Type B pancreatic cell (in vitro differentiated cells): ENCODE measurements at regions not wholly inside any gene's neighbourhood (a gene's known extent, or its start where the extent isn't known, plus 50 kb on each side); places are given as distances from the start of the nearest gene placed in this dataset.
"Not testable (repeated sequence)": the region's sequence is repeated elsewhere in the genome, so short reads cannot be mapped to it uniquely, and the experiment has no call there.

Experiments used
- DNase-seq: peaks from one replicate; pipeline ENCODE4 v3.0.0; 2021; ENCODE audit warnings: mixed read lengths; ENCODE audit not compliant: unreplicated experiment; ENCODE audit errors: extremely low spot score
- H3K27ac Mint-ChIP-seq: 2 replicates; pipeline ENCODE4 v1.8.0; 2021; ENCODE audit warnings: mild to moderate bottlenecking, mixed read lengths
- H3K27me3 Mint-ChIP-seq: 2 replicates; pipeline ENCODE4 v1.8.0; 2021; ENCODE audit warnings: mixed read lengths
- H3K36me3 Mint-ChIP-seq: 2 replicates; pipeline ENCODE4 v1.8.0; 2021; ENCODE audit warnings: mixed read lengths
- H3K4me1 Mint-ChIP-seq: one replicate; pipeline ENCODE4 v1.8.0; 2021; ENCODE audit warnings: mixed read lengths; ENCODE audit not compliant: unreplicated experiment
- H3K4me3 Mint-ChIP-seq: 2 replicates; pipeline ENCODE4 v1.8.0; 2021; ENCODE audit warnings: mild to moderate bottlenecking, mixed read lengths
- H3K9me3 Mint-ChIP-seq: 2 replicates; pipeline ENCODE4 v1.8.0; 2021; ENCODE audit warnings: mixed read lengths
- CTCF ChIP-seq: fragments of 200-600 bp; sonication (generic); conservative IDR thresholded peaks from 2 replicates; pipeline ENCODE4 v1.5.0; 2021; ENCODE audit warnings: antibody characterized with exemption, mild to moderate bottlenecking

GRCh38 chr2:71923143-71923525 lies 224.5 kb downstream of the CYP26B1 start:
- Mint-ChIP-seq H3K36me3 (no peaks in the 10 kb centered on the region), H3K4me3 (no peak overlapping the region), H3K27ac (no peak overlapping the region), H3K9me3 (no peaks in the 10 kb centered on the region), H3K27me3 (peaks cover 11% of the 10 kb centered on the region), H3K4me1 (peaks cover 14% of the 10 kb centered on the region)
- TF ChIP-seq CTCF = no peak
- no peak for DNase-seq

GRCh38 chr2:71922499-71923142 lies 225.0 kb downstream of the CYP26B1 start:
- H3K4me3 Mint-ChIP-seq = no peak overlapping the region
- no peak for DNase-seq
- peaks cover 14% of the 10 kb centered on the region for H3K4me1 Mint-ChIP-seq

GRCh38 chr2:71922091-71922490 lies 225.6 kb downstream of the CYP26B1 start:
- Mint-ChIP-seq H3K27me3 (peaks cover 11% of the 10 kb centered on the region), H3K9me3 (no peaks in the 10 kb centered on the region), H3K27ac (no peak overlapping the region), H3K36me3 (no peaks in the 10 kb centered on the region), H3K4me3 (no peak overlapping the region), H3K4me1 (peaks cover 14% of the 10 kb centered on the region)
- no peak for DNase-seq
- TF ChIP-seq CTCF = no peak

More at GRCh38 chr2:71922499-71923142, 225.0 kb downstream of the CYP26B1 start:
- no peak for TF ChIP-seq CTCF
- Mint-ChIP-seq H3K27me3 (peaks cover 11% of the 10 kb centered on the region), H3K9me3 (no peaks in the 10 kb centered on the region), H3K36me3 (no peaks in the 10 kb centered on the region), H3K27ac (no peak overlapping the region)

- H3K9me3 Mint-ChIP-seq, H3K27ac Mint-ChIP-seq, H3K36me3 Mint-ChIP-seq, H3K4me1 Mint-ChIP-seq, H3K4me3 Mint-ChIP-seq, DNase-seq: not testable (repeated sequence)
- peaks cover 13% of the 10 kb centered on the region for H3K27me3 Mint-ChIP-seq
Measured at GRCh38 chr2:71920819-71921218, 226.8 kb downstream of the CYP26B1 start.

- H3K4me3 Mint-ChIP-seq = no peak overlapping the region
- no peak overlapping the region for H3K27ac Mint-ChIP-seq
- H3K36me3 Mint-ChIP-seq = no peaks in the 10 kb centered on the region
- no peaks in the 10 kb centered on the region for H3K9me3 Mint-ChIP-seq
- no peak for TF ChIP-seq CTCF
- no peak for DNase-seq
- H3K27me3 Mint-ChIP-seq = peaks cover 17% of the 10 kb centered on the region
- H3K4me1 Mint-ChIP-seq = peaks cover 3% of the 10 kb centered on the region
Measured at GRCh38 chr2:71919708-71920107, 228.0 kb downstream of the CYP26B1 start.

- Mint-ChIP-seq H3K9me3 (peaks cover 11% of the 10 kb centered on the region), H3K27me3 (peaks cover 13% of the 10 kb centered on the region), H3K4me1 (no peaks in the 10 kb centered on the region), H3K27ac (no peak overlapping the region), H3K36me3 (no peaks in the 10 kb centered on the region), H3K4me3 (no peak overlapping the region)
- no peak for DNase-seq
- TF ChIP-seq CTCF = no peak
Measured at GRCh38 chr2:71910277-71910676, 237.4 kb downstream of the CYP26B1 start.
